ENCODE measurements at regions not wholly inside any gene's neighbourhood (a gene's known extent, or its start where the extent isn't known, plus 50 kb on each side); places are given as distances from the start of the nearest gene placed in this dataset.

GRCh38 chr6:68372991-68373390 is 262.1 kb upstream of the ADGRB3 start:
- DNase-seq, result no peak

GRCh38 chr6:68368845-68369244 is 266.2 kb upstream of the ADGRB3 start:
- no peak for DNase-seq

- no peak for DNase-seq
Measured at GRCh38 chr6:68364271-68364805, 270.7 kb upstream of the ADGRB3 start.

- no peak for DNase-seq
Measured at GRCh38 chr6:68343901-68344300, 291.2 kb upstream of the ADGRB3 start.

- DNase-seq, result no peak
Measured at GRCh38 chr6:68342286-68342685, 292.8 kb upstream of the ADGRB3 start.

- no peak for DNase-seq
Measured at GRCh38 chr6:68339488-68340131, 295.5 kb upstream of the ADGRB3 start.

GRCh38 chr6:68333442-68333841 is 301.6 kb upstream of the ADGRB3 start:
- DNase-seq, result no peak

- no peak for DNase-seq
Measured at GRCh38 chr6:68328156-68328555, 306.9 kb upstream of the ADGRB3 start.

- DNase-seq, result no peak
Measured at GRCh38 chr6:68326762-68327161, 308.3 kb upstream of the ADGRB3 start.

GRCh38 chr6:68317366-68317765 is 317.7 kb upstream of the ADGRB3 start:
- no peak for DNase-seq

- no peak for DNase-seq
Measured at GRCh38 chr6:68313911-68314310, 321.2 kb upstream of the ADGRB3 start.

GRCh38 chr6:68307301-68307700 is 327.8 kb upstream of the ADGRB3 start:
- no peak for DNase-seq

GRCh38 chr6:68296126-68296525 is 339.0 kb upstream of the ADGRB3 start:
- DNase-seq, result no peak

GRCh38 chr6:68282646-68283045 is 352.4 kb upstream of the ADGRB3 start:
- no peak for DNase-seq

- no peak for DNase-seq
Measured at GRCh38 chr6:68279793-68280557, 355.1 kb upstream of the ADGRB3 start.

GRCh38 chr6:68273297-68273696 is 361.8 kb upstream of the ADGRB3 start:
- DNase-seq, result no peak

GRCh38 chr6:68256391-68256790 is 378.7 kb upstream of the ADGRB3 start:
- no peak for DNase-seq

GRCh38 chr6:68252632-68253031 is 382.4 kb upstream of the ADGRB3 start:
- no peak for DNase-seq

GRCh38 chr6:68247782-68248181 is 387.3 kb upstream of the ADGRB3 start:
- no peak for DNase-seq

GRCh38 chr6:68240726-68241125 is 394.4 kb upstream of the ADGRB3 start:
- DNase-seq, result no peak

- DNase-seq, result no peak
Measured at GRCh38 chr6:68239034-68239433, 396.0 kb upstream of the ADGRB3 start.

GRCh38 chr6:68238097-68238601 is 396.9 kb upstream of the ADGRB3 start:
- no peak for DNase-seq

- DNase-seq, result no peak
Measured at GRCh38 chr6:68237205-68237604, 397.9 kb upstream of the ADGRB3 start.

- no peak for DNase-seq
Measured at GRCh38 chr6:68235326-68235784, 399.7 kb upstream of the ADGRB3 start.

Data from CD4-positive, alpha-beta T cell treated with Interleukin-12 subunit alpha and Interleukin-12 subunit beta, for 1 hour (primary cell).